ENCODE measurements at regions not wholly inside any gene's neighbourhood (a gene's known extent, or its start where the extent isn't known, plus 50 kb on each side); places are given as distances from the start of the nearest gene placed in this dataset.

DNA sequence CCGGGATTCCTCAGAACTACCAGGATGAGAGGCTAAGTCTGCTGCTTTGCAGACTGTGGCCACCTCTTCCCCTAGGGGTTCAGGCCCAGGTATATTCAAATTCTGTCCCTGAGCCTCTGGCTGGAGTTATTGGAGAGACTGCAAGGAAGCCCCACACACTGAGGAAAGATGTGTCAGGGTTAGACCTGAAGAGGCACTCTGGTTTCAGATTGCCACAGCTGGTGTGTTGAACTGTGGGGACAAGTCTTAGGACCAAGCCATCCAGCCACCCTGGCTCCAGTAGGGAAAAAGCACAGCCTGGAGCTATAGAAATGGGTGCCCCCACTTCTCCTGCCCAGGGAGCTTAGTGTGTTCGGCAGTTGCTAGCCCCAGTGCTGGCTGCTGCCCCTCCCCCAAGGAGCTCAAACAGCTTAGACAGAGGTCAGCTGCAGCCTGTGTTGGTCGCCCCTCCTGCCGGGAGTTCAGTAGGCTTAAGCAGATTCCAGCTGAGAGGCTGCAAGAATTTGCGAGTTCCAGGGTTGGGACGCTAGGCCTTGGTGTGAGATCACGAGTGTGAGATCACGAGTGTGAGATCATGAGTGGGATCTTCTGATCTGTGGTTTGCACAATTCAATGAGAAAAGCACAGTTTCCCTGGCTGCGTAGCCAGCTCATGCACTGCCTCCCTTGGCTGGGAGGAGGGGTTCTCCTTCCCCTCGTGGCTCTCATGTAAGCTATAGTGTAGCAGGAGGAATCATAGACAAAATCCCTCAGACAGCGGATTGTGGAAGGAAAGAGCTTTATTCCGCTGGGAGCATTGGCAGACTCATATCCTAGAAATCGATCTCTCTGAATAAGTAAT, 552.1 kb upstream of the CHORDC1 start:
- no peak for ATAC-seq (ENCODE audit: poor library complexity)
- DNase-seq: no peak
- intact Hi-C loops (cut with DNase I): no loop called here

DNA sequence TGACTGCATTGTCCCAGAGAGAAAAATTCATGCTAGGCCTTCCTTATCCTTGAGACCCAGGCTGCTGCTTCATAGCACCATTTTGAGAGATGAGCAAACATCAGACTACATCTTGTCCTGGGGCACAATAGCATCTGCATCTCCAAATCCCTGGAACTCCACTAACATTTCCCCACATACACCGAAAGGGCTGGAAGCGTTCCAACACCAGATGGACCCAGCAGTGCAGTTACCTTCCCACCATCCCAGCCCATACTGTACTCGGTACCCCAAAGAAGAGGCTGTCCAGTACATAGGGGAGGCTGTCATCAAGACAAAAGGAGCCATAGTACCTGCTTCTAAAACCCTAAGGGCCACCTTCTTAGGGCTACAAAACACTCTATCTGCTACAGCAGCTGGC, 547.2 kb upstream of the CHORDC1 start:
- intact Hi-C loops (cut with DNase I): no loop called here
- no peak for DNase-seq
- no peak for ATAC-seq (ENCODE audit: poor library complexity)

DNA sequence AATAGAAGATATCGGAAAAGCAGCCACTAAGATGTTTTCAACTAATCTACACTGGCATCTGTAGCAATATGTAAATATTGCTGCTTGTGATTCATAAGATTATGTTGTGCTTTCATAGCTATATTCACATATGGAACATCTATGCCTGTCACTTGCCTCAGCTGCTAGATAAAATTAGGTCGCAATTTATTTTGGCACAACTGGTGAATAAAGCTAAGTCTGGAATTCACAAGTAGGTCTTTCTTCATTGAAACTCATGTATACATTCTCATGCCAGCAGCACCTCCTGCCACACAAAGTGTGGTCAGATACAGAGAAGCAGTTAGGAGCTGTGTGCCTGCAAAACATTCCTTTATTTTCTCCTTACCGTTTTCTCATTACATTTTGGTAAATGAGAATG, 543.3 kb upstream of the CHORDC1 start:
- ATAC-seq (ENCODE audit: poor library complexity): no peak
- intact Hi-C loops (cut with DNase I): no loop called here

DNA sequence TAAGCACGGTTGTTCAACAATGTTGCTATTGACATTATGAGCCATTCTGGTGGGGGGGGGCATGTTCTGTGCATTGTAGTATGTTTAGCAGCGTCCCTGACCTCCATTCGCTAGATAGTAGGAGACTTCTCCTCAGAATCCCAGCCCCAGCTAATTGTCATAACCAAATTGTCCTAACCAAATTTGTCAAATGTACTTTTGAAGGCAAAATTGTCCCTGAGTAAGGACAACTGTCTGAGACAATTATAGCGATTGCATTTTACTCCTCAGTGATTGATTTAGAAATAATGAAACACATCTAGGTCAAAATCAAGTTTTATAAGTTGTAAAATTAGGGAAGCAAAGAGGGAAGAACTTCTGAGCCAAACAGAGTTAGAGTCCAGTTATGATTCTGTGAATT, 541.8 kb upstream of the CHORDC1 start:
- DNase-seq: no peak
- intact Hi-C loops (cut with DNase I): no loop called here
- no peak for ATAC-seq (ENCODE audit: poor library complexity)

More for the DNA sequence above, 543.3 kb upstream of the CHORDC1 start:
- DNase-seq: no peak

- no peak for ATAC-seq (ENCODE audit: poor library complexity)
- intact Hi-C loops (cut with DNase I): no loop called here
Observed at GRCh38 chr11:90757849-90758494, 535.1 kb upstream of the CHORDC1 start.

GRCh38 chr11:90756617-90757016, 533.8 kb upstream of the CHORDC1 start:
- DNase-seq (no peak), ATAC-seq (ENCODE audit: poor library complexity) (no peak)
- intact Hi-C loops (cut with DNase I): no loop called here

More at GRCh38 chr11:90757849-90758494, 535.1 kb upstream of the CHORDC1 start:
- no peak for DNase-seq

- DNase-seq: no peak
- no peak for ATAC-seq (ENCODE audit: poor library complexity)
- intact Hi-C loops (cut with DNase I): no loop called here
Observed at GRCh38 chr11:90753546-90753945, 530.7 kb upstream of the CHORDC1 start.

DNA sequence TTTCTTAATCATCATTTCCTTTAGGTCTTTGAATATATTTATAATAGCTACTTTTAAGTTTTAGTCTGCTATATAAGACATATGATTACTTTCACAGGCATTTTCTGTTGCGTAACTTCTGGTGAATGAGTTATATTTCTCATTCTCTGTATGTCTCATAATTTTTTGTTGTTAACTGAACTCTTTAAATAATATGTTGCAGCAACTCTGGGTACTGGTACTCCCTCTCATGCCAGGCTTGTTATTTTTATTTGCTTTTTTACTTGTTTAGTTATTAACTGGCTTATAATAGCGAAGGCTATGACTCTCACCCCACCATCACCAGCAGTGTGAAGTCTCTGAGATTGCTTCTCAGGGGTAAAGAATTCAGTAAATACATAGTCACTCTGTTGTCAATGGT, 524.2 kb upstream of the CHORDC1 start:
- ATAC-seq (ENCODE audit: poor library complexity): no peak
- no peak for DNase-seq
- intact Hi-C loops (cut with DNase I): no loop called here

DNA sequence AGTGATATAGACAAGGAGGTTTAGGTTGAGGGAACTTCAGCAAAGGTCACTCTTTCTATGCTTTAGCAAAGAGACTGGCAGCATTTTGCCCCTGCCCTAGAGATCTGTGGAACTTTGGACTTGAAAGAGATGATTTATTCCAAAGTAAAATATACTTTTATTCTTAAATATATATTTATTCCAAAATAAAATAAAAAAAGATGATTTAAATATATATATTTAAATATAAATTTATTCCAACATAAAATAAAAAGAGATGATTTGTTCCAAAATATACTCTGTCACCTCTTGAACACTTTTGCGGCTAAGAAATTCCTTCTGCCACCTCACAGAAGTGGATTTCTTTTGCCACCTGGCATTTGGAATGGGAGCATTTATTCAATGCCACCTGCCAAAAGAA, 521.3 kb upstream of the CHORDC1 start:
- intact Hi-C loops (cut with DNase I): no loop called here
- no peak for ATAC-seq (ENCODE audit: poor library complexity)
- no peak for DNase-seq

- ATAC-seq (ENCODE audit: poor library complexity): no peak
- no peak for DNase-seq
- intact Hi-C loops (cut with DNase I): no loop called here
Observed at GRCh38 chr11:90738799-90739198, 516.0 kb upstream of the CHORDC1 start.

DNA sequence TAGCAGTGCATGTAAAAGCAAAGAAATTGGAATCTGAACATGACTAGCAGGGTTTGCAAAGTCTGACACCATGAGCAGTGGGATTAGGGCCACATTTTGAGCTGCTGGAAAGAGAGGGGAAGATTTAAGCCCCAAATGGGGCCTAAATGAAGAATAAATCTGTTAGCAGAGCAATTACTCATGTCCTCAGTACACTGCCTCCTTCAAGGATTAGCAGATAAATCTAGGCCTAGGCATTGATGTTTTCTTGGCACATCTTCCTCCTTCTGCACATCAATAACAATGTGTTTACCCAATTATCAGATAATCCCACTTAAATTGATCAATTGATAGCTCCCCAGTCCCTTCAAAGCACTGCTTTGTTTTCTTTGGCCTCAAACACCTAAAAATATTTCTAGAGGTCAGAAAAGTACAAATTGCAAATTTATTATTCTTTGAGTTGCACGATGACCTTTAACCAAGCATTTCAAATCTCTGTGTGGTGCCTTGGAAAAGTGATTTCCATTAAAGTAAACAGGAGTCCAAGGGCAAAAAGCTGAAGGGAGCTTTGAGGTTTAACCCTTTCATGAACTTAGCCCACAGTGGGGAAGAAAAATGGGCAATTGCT, 514.7 kb upstream of the CHORDC1 start:
- ATAC-seq (ENCODE audit: poor library complexity) (no peak), DNase-seq (no peak)
- intact Hi-C loops (cut with DNase I): no loop called here

DNA sequence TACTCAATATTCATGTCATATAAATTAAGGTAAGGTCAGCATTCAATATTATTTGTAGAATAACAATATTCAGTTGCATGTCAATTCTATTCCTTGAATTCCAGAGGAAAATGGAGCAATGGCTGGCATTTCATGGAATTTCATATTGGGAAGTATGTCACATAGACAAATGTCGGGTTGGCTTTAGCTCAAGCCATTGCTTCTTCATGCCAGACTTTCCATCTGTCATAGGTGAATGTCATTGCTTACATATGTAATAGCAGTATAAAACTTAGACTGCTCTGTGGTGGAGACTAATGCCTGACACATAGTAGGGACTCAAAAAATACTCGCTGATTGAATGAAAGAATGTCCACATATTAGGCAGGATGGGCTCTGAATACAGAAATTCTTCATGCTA, 509.6 kb upstream of the CHORDC1 start:
- intact Hi-C loops (cut with DNase I): no loop called here
- DNase-seq: no peak
- no peak for ATAC-seq (ENCODE audit: poor library complexity)

DNA sequence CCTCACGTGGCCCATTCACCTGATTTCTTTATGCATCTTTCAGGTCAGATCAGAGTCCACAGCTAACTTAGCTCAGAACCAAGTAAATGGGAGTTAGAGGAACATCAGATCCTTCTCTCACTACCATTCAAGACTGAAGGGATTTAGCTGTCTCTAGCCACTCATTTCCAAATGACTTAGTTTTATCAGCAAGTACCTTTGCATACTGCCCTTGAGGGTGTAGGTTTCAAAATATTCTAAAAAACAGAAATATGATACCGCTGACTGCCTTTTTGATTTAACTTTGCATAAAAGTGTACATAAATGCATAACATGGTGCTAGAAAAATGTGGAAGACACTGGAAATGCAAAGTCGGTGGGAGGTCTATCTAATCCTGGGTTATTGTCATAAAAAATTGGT, 500.6 kb upstream of the CHORDC1 start:
- intact Hi-C loops (cut with DNase I): no loop called here
- ATAC-seq (ENCODE audit: poor library complexity): no peak
- DNase-seq: no peak

GRCh38 chr11:90722552-90723190, 499.8 kb upstream of the CHORDC1 start:
- no peak for ATAC-seq (ENCODE audit: poor library complexity)
- no peak for DNase-seq
- intact Hi-C loops (cut with DNase I): no loop called here

DNA sequence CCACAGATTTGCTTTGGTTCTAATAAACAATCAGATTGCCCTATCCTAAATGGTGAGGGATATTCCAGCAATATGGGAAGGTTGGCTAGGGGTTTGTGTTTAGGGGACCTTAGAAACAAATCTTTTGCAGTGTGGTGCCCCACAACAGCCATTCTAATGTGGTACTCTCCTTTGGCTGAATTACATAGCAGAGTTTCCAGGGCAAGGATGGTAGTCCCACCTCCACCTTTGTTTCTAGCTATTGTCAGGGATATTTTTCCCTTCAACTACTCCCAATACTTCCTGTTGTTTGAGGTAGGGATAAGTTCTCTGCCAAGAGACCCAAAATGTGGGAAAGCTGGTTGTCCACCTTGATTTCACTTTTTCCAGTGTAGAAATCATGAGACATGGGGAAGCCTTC, 494.7 kb upstream of the CHORDC1 start:
- DNase-seq: no peak
- ATAC-seq (ENCODE audit: poor library complexity): no peak
- intact Hi-C loops (cut with DNase I): no loop called here

- ATAC-seq (ENCODE audit: poor library complexity) (no peak), DNase-seq (no peak)
- intact Hi-C loops (cut with DNase I): no loop called here
Observed at GRCh38 chr11:90705661-90706060, 482.8 kb upstream of the CHORDC1 start.

DNA sequence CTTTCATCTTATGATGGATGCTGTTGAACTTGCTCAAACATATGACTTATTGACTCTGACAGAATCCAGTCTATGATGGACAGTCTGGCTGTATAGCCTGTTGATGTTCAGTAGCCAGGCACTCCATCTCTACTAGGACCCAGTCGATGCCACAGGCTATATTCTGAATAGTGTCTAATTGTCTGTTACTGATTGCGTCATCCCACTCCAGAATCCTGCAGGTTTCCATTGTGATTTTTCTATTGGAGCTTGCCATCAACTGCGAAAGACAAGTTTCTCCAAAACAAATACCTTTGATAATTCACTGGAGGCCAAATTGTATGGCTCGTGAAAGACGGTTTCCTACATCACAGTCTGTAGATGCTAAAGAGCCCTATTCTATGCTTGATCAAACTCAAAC, 481.7 kb upstream of the CHORDC1 start:
- ATAC-seq (ENCODE audit: poor library complexity) (no peak), DNase-seq (no peak)
- intact Hi-C loops (cut with DNase I): no loop called here

GRCh38 chr11:90701716-90702115, 478.9 kb upstream of the CHORDC1 start:
- ATAC-seq (ENCODE audit: poor library complexity) (no peak), DNase-seq (no peak)
- intact Hi-C loops (cut with DNase I): no loop called here

- no peak for DNase-seq
- intact Hi-C loops (cut with DNase I): no loop called here
- ATAC-seq (ENCODE audit: poor library complexity): no peak
Observed at GRCh38 chr11:90700789-90701439, 478.1 kb upstream of the CHORDC1 start.

Measured in Right ventricle myocardium superior (tissue), 1 donor.